ENCODE measurements at regions not wholly inside any gene's neighbourhood (a gene's known extent, or its start where the extent isn't known, plus 50 kb on each side); places are given as distances from the start of the nearest gene placed in this dataset.

- Histone ChIP-seq H3K9me3 (ENCODE audit: control insufficient read depth in 1 of 2, insufficient read depth in 1 of 2, low read depth in 1 of 2, low read length in 2 of 2) (no peaks in the 10 kb centered on the region), H3K27me3 (ENCODE audit: insufficient read depth, low read length) (peaks cover 87% of the 10 kb centered on the region), H2AFZ (ENCODE audit: low read depth, low read length, poor library complexity, severe bottlenecking) (no peak overlapping the region), H3K9ac (ENCODE audit: low read length) (no peak overlapping the region), H3K4me1 (ENCODE audit: control insufficient read depth in 1 of 2, insufficient read depth in 2 of 2, low read length in 2 of 2) (no peaks in the 10 kb centered on the region), H3K36me3 (ENCODE audit: control insufficient read depth in 1 of 2, insufficient read depth in 2 of 2, low read length in 2 of 2) (no peaks in the 10 kb centered on the region), H3K79me2 (ENCODE audit: insufficient read depth, low read length) (no peaks in the 10 kb centered on the region), H4K20me1 (ENCODE audit: insufficient read depth) (no peaks in the 10 kb centered on the region), H3K9me2 (ENCODE audit: insufficient read depth) (no peaks in the 10 kb centered on the region), H3K4me3 (replicated peaks in 1 of 2; ENCODE audit: low read depth in 1 of 2, low read length in 2 of 2) (no peak overlapping the region), H3K4me2 (ENCODE audit: low read length) (no peak overlapping the region), H3K27ac (ENCODE audit: low read depth, low read length) (no peak overlapping the region)
- ChIA-PET RAD21 (ENCODE audit: low non-redundant PET in 1 of 2, low total read pairs in 2 of 2, uncharacterized antibody in 2 of 2, unreplicated experiment in 2 of 2) (interaction anchor here in 1 of 2 experiments (0.5 kb wide), 1 partner anchor 11 kb away, joined by 3 read pairs; no protein-coding TSS in a partner anchor), POLR2A (no interaction called here), CTCF (no interaction called here)
- ATAC-seq = no peak
- intact Hi-C loops (cut with micrococcal nuclease) = no loop called here
- no peak for TF ChIP-seq TCF7L2 (IDR thresholded peaks at IDR 0.05; ENCODE audit: borderline replicate concordance, extremely low read depth, insufficient read depth, insufficient read length)
- TF ChIP-seq RAD21 (IDR thresholded peaks at IDR 0.05; ENCODE audit: low read depth) = no peak
- no peak for TF ChIP-seq EZH2phosphoT487 (IDR thresholded peaks at IDR 0.05; ENCODE audit: borderline replicate concordance)
- TF ChIP-seq JUND (IDR thresholded peaks at IDR 0.05) = no peak
- no peak for TF ChIP-seq SP1 (IDR thresholded peaks at IDR 0.05; ENCODE audit: low read depth)
- TF ChIP-seq, protein P1, sequence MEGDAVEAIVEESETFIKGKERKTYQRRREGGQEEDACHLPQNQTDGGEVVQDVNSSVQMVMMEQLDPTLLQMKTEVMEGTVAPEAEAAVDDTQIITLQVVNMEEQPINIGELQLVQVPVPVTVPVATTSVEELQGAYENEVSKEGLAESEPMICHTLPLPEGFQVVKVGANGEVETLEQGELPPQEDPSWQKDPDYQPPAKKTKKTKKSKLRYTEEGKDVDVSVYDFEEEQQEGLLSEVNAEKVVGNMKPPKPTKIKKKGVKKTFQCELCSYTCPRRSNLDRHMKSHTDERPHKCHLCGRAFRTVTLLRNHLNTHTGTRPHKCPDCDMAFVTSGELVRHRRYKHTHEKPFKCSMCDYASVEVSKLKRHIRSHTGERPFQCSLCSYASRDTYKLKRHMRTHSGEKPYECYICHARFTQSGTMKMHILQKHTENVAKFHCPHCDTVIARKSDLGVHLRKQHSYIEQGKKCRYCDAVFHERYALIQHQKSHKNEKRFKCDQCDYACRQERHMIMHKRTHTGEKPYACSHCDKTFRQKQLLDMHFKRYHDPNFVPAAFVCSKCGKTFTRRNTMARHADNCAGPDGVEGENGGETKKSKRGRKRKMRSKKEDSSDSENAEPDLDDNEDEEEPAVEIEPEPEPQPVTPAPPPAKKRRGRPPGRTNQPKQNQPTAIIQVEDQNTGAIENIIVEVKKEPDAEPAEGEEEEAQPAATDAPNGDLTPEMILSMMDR (IDR thresholded peaks at IDR 0.05 in 2 of 3, conservative IDR thresholded peaks at IDR 0.05 in 1 of 3; ENCODE audit: borderline replicate concordance in 1 of 3, insufficient read depth in 1 of 3, low read depth in 2 of 3, low read length in 2 of 3) = no peak
- no peak for TF ChIP-seq POLR2A (IDR thresholded peaks at IDR 0.05; ENCODE audit: borderline replicate concordance, extremely low read depth, insufficient read depth, insufficient read length)
- TF ChIP-seq FOSL1 (IDR thresholded peaks at IDR 0.05; ENCODE audit: low read depth) = no peak
- TF ChIP-seq, protein P2, sequence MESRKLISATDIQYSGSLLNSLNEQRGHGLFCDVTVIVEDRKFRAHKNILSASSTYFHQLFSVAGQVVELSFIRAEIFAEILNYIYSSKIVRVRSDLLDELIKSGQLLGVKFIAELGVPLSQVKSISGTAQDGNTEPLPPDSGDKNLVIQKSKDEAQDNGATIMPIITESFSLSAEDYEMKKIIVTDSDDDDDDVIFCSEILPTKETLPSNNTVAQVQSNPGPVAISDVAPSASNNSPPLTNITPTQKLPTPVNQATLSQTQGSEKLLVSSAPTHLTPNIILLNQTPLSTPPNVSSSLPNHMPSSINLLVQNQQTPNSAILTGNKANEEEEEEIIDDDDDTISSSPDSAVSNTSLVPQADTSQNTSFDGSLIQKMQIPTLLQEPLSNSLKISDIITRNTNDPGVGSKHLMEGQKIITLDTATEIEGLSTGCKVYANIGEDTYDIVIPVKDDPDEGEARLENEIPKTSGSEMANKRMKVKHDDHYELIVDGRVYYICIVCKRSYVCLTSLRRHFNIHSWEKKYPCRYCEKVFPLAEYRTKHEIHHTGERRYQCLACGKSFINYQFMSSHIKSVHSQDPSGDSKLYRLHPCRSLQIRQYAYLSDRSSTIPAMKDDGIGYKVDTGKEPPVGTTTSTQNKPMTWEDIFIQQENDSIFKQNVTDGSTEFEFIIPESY (IDR thresholded peaks at IDR 0.05; ENCODE audit: extremely low read depth, insufficient replicate concordance, low read length) = no peak
- TF ChIP-seq EGR1 (IDR thresholded peaks at IDR 0.05; ENCODE audit: low read depth) = no peak
- BruUV-seq (replicated peaks) = no TSS peak
- no peak for DNase-seq (ENCODE audit: low read depth, low spot score)
These were observed 170.4 kb upstream of the ZC3H12A start for GRCh38 chr1:37303884-37304574.

Measured in HCT116 (cell line).